Testis (tissue), 2 donors: ENCODE measurements at regions not wholly inside any gene's neighbourhood (a gene's known extent, or its start where the extent isn't known, plus 50 kb on each side); places are given as distances from the start of the nearest gene placed in this dataset.
"Not testable (repeated sequence)": the region's sequence is repeated elsewhere in the genome, so short reads cannot be mapped to it uniquely, and the experiment has no call there.

Experiments used
- POLR2A ChIP-seq: fragments of 450-650 bp; IDR thresholded peaks from one replicate; pipeline ENCODE4 v1.6.1; 2017; ENCODE audit warnings: antibody characterized with exemption, mild to moderate bottlenecking, moderate library complexity
- TF ChIP-seq, protein P1 (sequence below), 3 experiments: fragments of 450-650 bp in 2 of 3; fragments of 200-600 bp in 1 of 3; sonication (generic) in 1 of 3; IDR thresholded peaks; one replicate each; pipeline ENCODE4 v1.5.1; 2016 to 2019; ENCODE audit warnings: antibody characterized with exemption in 3 of 3, mild to moderate bottlenecking in 2 of 3, moderate library complexity in 1 of 3

DNA sequence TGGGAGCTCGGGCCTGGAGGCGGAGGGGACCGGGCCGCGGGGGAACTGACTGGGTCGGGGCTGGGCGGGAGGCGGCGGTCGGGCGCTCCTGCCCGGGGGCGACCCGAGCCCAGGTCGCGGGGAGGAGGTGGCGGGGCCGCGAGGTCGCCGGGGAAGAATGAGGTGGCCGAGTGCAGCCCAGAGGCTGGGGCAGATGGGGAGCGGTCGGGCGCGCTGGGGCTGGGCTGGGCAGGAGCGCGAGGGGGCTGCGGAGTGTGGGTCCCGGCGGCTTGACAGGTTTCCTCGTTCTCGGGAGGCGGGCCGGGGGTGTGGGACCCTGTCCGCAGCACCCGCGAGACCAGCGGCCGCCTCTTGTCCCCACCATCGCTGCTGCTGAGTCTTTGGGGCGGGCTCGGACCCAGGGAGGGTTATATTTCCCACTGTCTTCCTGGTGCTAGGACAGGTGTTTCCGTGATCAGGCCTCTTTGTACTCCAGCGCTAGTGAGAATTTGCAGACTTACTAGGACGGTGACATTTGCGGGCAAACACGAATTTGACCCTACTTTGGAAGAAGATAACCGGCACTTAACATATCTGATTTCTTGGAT is 208.4 kb upstream of the ZNF722 start:
- TF ChIP-seq, protein P1, sequence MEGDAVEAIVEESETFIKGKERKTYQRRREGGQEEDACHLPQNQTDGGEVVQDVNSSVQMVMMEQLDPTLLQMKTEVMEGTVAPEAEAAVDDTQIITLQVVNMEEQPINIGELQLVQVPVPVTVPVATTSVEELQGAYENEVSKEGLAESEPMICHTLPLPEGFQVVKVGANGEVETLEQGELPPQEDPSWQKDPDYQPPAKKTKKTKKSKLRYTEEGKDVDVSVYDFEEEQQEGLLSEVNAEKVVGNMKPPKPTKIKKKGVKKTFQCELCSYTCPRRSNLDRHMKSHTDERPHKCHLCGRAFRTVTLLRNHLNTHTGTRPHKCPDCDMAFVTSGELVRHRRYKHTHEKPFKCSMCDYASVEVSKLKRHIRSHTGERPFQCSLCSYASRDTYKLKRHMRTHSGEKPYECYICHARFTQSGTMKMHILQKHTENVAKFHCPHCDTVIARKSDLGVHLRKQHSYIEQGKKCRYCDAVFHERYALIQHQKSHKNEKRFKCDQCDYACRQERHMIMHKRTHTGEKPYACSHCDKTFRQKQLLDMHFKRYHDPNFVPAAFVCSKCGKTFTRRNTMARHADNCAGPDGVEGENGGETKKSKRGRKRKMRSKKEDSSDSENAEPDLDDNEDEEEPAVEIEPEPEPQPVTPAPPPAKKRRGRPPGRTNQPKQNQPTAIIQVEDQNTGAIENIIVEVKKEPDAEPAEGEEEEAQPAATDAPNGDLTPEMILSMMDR (IDR thresholded peaks at IDR 0.05), result not testable (repeated sequence)
- TF ChIP-seq POLR2A, result not testable (repeated sequence)
